Midbrain (tissue), 1 donor: ENCODE measurements at regions not wholly inside any gene's neighbourhood (a gene's known extent, or its start where the extent isn't known, plus 50 kb on each side); places are given as distances from the start of the nearest gene placed in this dataset.

Experiments
- DNase-seq: peaks from one replicate; lab custom pipeline; 2025; lab: John Stamatoyannopoulos, UW

DNA sequence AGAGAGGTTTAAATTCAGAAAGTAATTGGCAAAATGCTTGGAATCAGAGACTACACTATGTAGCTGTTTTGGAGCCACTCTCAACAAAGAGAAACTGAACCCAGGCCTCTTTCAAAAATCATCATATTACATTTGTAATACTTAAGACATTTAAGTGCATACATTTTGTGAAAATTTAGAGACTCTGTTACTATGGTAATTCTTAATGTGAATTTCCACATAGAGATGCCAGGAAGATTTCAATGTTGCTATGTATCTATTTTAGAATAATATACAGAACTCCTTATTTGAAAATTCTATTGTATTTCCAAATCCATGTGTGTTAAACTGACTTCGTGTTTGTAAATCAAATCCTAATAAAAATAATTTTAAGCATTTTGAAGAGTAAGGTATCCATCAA is 1260.9 kb upstream of the C9orf72 start:
- DNase-seq, result no peak

GRCh38 chr9:28839778-28840430 is 1266.6 kb upstream of the C9orf72 start:
- no peak for DNase-seq

- no peak for DNase-seq
Observed at GRCh38 chr9:28841775-28842174, 1268.5 kb upstream of the C9orf72 start.

GRCh38 chr9:28847331-28847730 is 1274.0 kb upstream of the C9orf72 start:
- no peak for DNase-seq

- no peak for DNase-seq
Observed at GRCh38 chr9:28848671-28849070, 1275.4 kb upstream of the C9orf72 start.

DNA sequence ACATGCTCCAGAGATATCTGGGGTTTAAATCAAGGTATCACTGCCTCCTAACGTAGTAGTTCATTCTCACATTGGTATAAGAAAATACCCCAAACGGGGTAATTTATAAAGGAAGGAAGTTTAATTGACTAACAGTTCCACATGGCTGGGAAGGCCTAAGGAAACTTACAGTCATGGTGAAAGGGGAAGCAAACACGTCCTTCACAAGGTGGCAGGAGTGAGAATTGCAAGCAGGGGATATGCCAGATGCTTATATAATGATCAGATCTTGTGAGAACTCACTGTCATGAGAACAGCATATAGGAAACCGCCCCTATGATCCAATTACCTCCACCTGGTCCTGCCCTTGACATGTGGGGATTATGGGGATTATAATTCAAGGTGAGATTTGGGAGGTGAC is 1280.2 kb upstream of the C9orf72 start:
- DNase-seq, result no peak

GRCh38 chr9:28866951-28867350 is 1293.7 kb upstream of the C9orf72 start:
- no peak for DNase-seq

GRCh38 chr9:28868228-28868990 is 1295.1 kb upstream of the C9orf72 start:
- DNase-seq, result no peak

- DNase-seq, result no peak
Observed at GRCh38 chr9:28882529-28882928, 1309.2 kb upstream of the C9orf72 start.

DNA sequence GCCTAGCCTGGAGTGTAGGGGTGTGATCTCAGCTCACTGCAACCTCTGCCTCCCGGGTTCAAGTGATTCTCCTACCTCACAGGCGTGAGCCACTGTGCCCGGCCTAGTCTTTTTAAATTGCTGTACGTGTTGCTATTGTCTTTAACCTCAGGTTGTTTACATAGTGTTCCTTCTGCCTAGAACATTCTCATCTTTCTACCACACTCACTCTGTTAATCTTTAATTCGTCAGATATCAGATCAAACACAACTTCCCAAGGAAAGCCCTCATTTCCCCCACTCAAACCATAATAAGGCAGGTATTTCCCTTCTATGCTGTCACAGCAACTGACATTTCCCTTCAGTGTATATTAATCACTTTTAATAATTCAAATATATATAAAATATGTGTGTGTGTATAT is 1310.0 kb upstream of the C9orf72 start:
- no peak for DNase-seq

DNA sequence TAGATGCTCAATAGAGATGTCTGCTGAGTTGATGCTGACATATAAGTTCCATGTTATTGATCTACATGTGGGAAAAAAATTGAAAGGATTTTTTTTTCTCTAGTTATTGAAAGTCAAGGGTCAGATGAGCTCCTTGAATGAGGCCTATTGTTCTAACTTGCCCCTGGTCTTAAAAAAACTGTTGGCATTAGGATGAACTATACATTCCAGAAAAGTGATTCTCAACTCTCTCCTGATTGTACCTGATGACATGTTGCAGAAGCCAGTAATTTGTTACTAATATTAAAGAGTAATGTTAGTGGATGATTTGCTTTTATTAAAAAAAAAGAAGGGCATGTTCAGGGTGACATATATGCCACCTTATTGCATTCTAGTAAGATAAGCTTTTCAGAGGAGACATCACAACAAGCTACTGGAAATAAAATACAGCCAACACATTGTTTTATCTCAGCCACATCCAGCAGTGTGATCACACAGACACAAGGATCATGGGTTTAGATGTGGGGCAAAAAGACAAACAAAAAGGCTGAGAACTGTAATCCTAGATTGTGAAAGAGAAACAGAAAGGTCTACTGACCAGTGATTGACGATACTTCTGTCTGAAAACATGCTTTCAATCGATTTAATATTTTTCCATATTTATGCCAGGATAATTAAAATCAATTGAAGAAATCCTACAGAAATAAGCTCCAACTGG is 1314.1 kb upstream of the C9orf72 start:
- no peak for DNase-seq

DNA sequence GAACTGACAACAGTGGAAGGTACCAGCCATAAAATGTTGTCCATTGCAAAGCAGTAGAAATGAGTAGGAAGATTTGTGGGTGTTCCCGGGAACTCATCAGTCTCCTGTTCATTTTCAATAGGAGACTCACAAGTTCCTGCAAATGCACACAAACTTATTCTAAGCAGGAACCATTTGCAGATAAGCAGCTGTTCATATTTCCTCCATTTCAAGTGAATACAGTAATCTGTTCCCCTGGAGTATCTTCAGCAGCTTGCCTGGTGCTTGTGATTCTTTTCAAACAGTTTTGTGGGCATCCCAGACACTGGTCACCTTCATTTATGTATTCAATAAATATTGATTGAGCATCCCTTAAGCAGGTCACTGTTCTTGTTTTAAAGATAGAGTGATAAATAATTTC is 1315.5 kb upstream of the C9orf72 start:
- DNase-seq, result no peak

GRCh38 chr9:28892538-28892937 is 1319.3 kb upstream of the C9orf72 start:
- no peak for DNase-seq

- no peak for DNase-seq
Observed at GRCh38 chr9:28899267-28899666, 1326.0 kb upstream of the C9orf72 start.

DNA sequence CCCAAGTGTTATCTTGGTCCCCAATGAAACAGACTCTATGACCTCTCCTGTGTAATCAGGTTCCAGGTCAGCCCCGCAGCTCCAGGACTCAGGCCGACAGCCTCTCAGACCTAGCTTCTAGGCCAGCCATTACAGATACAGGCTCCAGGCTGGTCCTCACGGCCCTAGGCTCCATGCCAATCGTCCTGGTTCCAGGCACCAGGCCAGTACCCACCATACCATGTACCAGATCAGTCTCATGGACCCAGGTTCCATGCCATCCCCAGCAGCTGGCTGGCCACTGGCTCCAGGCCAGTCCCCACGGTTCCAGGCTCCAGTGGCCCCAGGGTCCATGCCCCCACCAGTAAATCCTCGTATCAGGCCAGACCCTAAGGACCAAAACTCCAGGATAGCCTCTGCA is 1326.6 kb upstream of the C9orf72 start:
- DNase-seq, result no peak

DNA sequence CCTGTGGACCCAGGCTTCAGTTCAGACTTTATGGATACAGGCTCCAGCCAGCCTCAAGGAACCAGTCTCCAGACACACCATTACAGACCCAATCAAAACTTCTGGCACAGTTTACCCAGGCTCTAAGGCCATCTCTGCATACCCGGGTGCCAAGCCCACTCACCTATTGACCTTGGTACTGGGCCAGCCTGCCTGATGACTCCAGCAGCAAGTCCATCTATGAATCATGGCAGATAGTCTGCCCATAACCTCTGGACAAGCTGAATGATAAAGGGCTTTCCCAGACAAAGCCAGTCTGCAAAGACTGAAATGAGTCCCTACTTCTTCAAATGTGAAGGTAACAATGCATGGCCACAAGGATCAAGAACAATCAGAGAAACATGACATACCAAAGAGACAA is 1327.1 kb upstream of the C9orf72 start:
- DNase-seq, result no peak

DNA sequence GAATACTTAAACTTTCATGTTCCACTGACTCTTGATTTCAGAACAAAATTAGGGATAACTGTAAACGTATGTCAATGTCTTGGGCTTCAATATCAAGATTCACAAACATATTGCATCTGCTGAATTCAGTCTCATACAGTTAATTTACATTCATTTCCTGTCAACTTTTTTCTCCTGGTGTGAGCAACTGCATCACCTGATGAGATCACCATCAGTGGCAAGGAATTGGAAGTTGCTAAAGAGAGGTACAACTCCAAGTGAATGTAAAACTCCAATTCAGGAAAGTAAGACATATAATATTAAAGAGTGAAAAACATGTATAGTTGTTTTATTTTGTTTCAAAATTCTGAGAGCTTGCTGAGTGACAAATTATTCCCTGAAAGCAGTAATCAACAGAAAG is 1336.2 kb upstream of the C9orf72 start:
- DNase-seq, result no peak

DNA sequence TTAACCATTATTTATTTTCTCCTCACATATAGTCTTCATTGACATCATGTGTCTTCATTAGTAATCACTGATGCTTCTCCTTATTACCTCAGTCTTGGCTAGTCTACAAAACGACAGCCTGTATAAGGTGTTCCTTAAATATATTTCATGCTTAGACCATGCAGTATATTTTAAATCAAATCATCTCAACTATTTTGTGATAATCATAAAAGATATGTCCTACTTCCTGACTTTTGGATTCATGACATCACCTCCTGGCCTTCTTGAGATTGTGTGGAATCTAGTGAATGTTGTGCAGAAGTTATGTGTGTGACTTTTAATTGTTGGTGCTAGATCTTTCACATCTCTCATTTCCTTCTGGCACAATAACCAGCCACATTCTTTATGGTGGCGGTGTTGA is 1339.3 kb upstream of the C9orf72 start:
- no peak for DNase-seq

DNA sequence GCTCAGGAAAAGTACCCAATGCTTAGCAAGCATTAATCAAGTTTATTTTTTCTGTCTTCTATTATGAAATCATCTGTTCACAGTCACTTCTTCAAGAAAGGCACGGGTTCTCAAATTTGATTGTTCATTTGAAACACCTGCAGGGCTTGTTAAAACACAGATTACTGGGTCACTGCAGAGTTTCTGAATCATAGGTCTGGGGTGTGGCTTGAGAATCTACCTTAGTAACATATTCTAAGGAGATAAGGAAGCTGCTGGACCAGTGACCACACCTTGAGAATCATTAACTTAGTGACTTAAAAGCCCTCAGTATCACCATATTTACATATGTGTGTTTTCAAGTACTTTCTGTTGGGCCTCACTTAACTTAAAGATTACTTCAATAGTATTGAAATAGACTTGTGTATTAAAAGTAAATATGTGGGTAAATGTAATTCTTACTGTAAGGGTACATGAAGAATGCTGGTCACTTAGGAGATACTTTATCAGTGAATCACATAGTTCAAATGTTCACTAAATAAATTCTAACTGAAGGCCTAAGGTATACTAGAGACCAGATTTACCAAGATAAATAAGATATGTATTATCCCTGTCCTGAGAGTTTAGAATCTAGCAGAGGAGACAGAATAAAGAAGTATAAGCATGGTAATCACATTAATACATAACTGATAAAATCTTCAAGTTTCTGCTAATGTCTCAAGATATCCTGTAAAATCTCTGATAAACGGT is 1342.1 kb upstream of the C9orf72 start:
- DNase-seq, result no peak

- DNase-seq, result no peak
Observed at GRCh38 chr9:28916348-28916747, 1343.1 kb upstream of the C9orf72 start.

GRCh38 chr9:28921857-28922500 is 1348.7 kb upstream of the C9orf72 start:
- DNase-seq, result no peak

GRCh38 chr9:28922891-28923290 is 1349.6 kb upstream of the C9orf72 start:
- DNase-seq, result no peak
